HEK293T (cell line): ENCODE measurements at regions not wholly inside any gene's neighbourhood (a gene's known extent, or its start where the extent isn't known, plus 50 kb on each side); places are given as distances from the start of the nearest gene placed in this dataset.

Experiments used
- CTCF ChIA-PET: fragments of 350-600 bp; formaldehyde crosslinking; extraction: SDS; loops from one replicate; lab custom pipeline; 2021; ENCODE audit warnings: antibody characterized with exemption, inconsistent platforms; lab: Yijun Ruan, JAX
- POLR2A ChIA-PET: fragments of 350-600 bp; formaldehyde crosslinking; extraction: SDS; loops from one replicate; lab custom pipeline; 2020; ENCODE audit warnings: antibody characterized with exemption, inconsistent platforms; lab: Yijun Ruan, JAX
- DNase-seq: peaks from one replicate; pipeline ENCODE4 v3.0.0; 2012; ENCODE audit warnings: mixed read lengths; ENCODE audit errors: extremely low spot score
- ARNT ChIP-seq: fragments of 450-650 bp; IDR thresholded peaks from 2 replicates; pipeline ENCODE4 v1.6.1; 2017; ENCODE audit warnings: mild to moderate bottlenecking
- BHLHE40 ChIP-seq: fragments of 450-650 bp; IDR thresholded peaks from 2 replicates; pipeline ENCODE4 v1.6.1; 2016; ENCODE audit warnings: mild to moderate bottlenecking, moderate library complexity, borderline replicate concordance
- CTBP1 ChIP-seq: fragments of 450-650 bp; IDR thresholded peaks from 2 replicates; pipeline ENCODE4 v1.6.1; 2016; ENCODE audit warnings: borderline replicate concordance
- ELF4 ChIP-seq: fragments of 450-650 bp; IDR thresholded peaks from 2 replicates; pipeline ENCODE4 v1.6.1; 2017; ENCODE audit warnings: antibody characterized with exemption
- FOXA1 ChIP-seq: fragments of 450-650 bp; IDR thresholded peaks from 2 replicates; pipeline ENCODE4 v1.6.1; 2016; ENCODE audit warnings: mild to moderate bottlenecking
- FOXK2 ChIP-seq: fragments of 450-650 bp; IDR thresholded peaks from 2 replicates; pipeline ENCODE4 v1.6.1; 2016; ENCODE audit warnings: mild to moderate bottlenecking
- FOXM1 ChIP-seq: fragments of 450-650 bp; IDR thresholded peaks from 2 replicates; pipeline ENCODE4 v1.6.1; 2017; ENCODE audit warnings: mild to moderate bottlenecking, borderline replicate concordance
- HDGF ChIP-seq: fragments of 450-650 bp; IDR thresholded peaks from 2 replicates; pipeline ENCODE4 v1.6.1; 2017; ENCODE audit warnings: antibody characterized with exemption, borderline replicate concordance
- L3MBTL2 ChIP-seq: fragments of 450-650 bp; conservative IDR thresholded peaks from 2 replicates; pipeline ENCODE4 v1.6.1; 2016; ENCODE audit warnings: mild to moderate bottlenecking
- LEF1 ChIP-seq: fragments of 450-650 bp; IDR thresholded peaks from 2 replicates; pipeline ENCODE4 v1.6.1; 2017; ENCODE audit warnings: mild to moderate bottlenecking, borderline replicate concordance
- NFRKB ChIP-seq: fragments of 450-650 bp; IDR thresholded peaks from 2 replicates; pipeline ENCODE4 v1.6.1; 2016; ENCODE audit warnings: mild to moderate bottlenecking, moderate library complexity
- SP1 ChIP-seq: fragments of 450-650 bp; IDR thresholded peaks from 2 replicates; pipeline ENCODE4 v1.6.1; 2017
- SUZ12 ChIP-seq: fragments of 450-650 bp; IDR thresholded peaks from 2 replicates; pipeline ENCODE4 v1.6.1; 2016; ENCODE audit warnings: mild to moderate bottlenecking
- TARDBP ChIP-seq: fragments of 450-650 bp; IDR thresholded peaks from 2 replicates; pipeline ENCODE4 v1.6.1; 2016
- ZNF384 ChIP-seq: fragments of 450-650 bp; IDR thresholded peaks from 2 replicates; pipeline ENCODE4 v1.6.1; 2016
- TF ChIP-seq, protein P1 (sequence below): fragments of 450-650 bp; IDR thresholded peaks from 2 replicates; pipeline ENCODE4 v1.6.1; 2016

DNA sequence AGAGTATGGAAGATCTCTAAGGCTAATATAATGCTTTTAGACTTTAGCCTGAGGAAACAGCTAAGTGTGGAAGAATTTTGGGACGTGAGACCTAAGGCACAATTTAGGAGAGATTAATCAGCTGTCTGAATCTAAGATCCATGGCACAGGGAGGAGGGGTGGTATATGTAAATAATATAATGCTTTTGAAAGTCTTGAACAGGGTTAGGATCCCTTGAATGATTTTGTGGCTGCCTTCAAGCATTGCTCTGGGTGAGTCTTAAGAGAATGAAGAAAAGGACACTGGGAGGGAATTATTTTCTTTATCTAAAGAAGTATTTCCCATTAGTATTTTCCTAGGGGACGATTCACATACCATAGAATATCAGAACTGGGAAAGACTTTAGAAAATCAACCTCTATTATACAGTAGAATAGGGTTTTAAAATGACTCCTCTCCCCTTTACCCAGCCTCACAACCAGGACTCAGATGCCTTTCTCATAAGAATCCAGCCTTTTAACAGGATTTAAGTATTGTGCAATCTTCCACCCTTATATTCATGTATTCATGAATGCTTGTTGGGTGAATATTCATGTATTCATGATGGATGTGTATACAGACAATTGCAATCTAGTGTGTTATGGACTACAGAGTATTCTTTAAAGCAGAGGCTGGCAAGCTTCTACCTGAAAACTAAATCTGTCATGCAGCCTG is 664.2 kb upstream of the CPEB2 start:
- no peak for DNase-seq
- CTCF ChIA-PET: no interaction called here
- TF ChIP-seq SP1: no peak
- no peak for TF ChIP-seq ZNF384
- no peak for TF ChIP-seq SUZ12
- TF ChIP-seq TARDBP: no peak
- TF ChIP-seq, protein P1, sequence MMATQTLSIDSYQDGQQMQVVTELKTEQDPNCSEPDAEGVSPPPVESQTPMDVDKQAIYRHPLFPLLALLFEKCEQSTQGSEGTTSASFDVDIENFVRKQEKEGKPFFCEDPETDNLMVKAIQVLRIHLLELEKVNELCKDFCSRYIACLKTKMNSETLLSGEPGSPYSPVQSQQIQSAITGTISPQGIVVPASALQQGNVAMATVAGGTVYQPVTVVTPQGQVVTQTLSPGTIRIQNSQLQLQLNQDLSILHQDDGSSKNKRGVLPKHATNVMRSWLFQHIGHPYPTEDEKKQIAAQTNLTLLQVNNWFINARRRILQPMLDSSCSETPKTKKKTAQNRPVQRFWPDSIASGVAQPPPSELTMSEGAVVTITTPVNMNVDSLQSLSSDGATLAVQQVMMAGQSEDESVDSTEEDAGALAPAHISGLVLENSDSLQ: no peak
- no peak for TF ChIP-seq L3MBTL2
- no peak for TF ChIP-seq LEF1
- no peak for TF ChIP-seq FOXM1
- no peak for TF ChIP-seq NFRKB
- no peak for TF ChIP-seq BHLHE40
- POLR2A ChIA-PET: no interaction called here

DNA sequence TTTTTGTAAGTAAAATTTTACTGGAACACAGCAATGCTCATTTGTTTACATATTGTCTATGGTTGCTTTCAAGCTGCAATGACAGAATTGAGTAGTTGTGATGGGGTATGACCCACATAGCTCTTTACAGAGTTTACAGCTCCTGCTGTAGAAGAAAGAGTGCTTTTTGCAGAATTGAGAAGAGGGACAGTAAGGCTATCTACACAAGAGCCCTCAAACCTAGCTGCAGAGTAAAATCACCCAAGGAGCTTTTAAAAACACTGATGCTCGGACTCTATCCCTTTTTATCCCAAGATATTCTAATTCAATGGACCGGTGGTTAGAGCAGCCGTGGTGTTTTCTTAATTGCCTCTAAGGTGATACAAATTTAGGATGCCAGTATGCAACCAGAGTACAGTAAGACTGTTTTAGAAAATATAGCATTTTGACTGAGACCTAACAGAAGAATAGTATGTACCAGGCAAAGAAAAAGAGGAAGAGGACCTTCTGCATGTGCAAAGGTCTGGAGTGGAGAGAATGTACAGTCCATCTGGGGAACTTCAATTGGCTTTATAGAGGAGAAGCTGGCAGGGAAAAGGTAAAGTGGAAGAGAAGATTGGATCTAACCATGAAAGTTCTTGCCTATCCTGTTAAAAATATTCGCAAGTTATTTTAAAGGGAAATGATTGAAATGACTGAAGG is 663.6 kb upstream of the CPEB2 start:
- TF ChIP-seq FOXM1 (no peak), ZNF384 (no peak), BHLHE40 (no peak), FOXK2 (no peak), ARNT (no peak), TARDBP (no peak), SP1 (no peak), LEF1 (no peak), CTBP1 (no peak), L3MBTL2 (no peak)
- DNase-seq: no peak
- POLR2A ChIA-PET: no interaction called here
- CTCF ChIA-PET: no interaction called here

DNA sequence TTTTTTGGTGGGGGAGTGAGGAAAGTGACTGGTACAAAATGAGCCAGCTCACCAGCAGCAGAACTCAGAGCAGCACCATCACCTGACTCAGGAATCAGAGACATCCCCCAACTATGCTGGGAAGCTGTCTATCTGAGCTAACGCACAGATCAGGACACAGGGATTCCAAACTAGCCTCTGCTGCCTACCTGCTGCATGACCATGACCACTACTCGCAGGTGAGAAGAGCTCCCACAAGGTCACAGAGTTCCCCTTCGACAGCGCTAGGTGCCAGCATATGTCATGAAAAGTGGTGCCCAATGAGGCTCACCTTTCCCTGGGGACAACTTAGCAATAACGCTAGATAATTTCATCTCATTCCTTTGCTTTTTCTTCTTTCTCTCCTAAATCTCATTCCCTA is 662.6 kb upstream of the CPEB2 start:
- POLR2A ChIA-PET: no interaction called here
- TF ChIP-seq, protein P1: no peak
- TF ChIP-seq NFRKB: no peak
- TF ChIP-seq L3MBTL2: no peak
- TF ChIP-seq ARNT: no peak
- no peak for TF ChIP-seq FOXK2
- TF ChIP-seq ELF4: no peak
- TF ChIP-seq ZNF384: no peak
- no peak for TF ChIP-seq FOXA1
- TF ChIP-seq FOXM1: no peak
- TF ChIP-seq BHLHE40: no peak
- no peak for TF ChIP-seq SP1
- no peak for TF ChIP-seq TARDBP
- no peak for TF ChIP-seq CTBP1
- TF ChIP-seq HDGF: no peak
- DNase-seq: no peak
- CTCF ChIA-PET: no interaction called here

DNA sequence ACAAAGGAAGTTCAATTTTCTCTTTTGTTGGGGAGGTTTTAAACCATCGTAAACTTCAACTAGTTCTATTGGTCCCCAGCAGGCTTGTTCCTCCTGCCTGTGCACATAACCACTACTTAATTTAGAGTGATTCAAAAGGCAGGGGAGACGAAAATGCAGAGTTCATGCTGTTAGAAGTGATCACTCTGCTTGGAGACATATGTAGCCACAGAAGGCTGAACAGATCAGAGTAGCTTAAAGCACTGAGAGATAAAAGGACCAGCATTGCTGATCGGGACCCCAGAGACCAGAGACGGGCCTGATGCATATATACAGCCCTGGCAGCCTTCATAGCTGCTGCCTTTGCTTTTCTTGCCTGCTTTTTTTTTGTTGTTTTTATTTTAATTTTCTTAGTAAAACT is 662.0 kb upstream of the CPEB2 start:
- TF ChIP-seq FOXK2: no peak
- no peak for TF ChIP-seq ELF4
- no peak for TF ChIP-seq NFRKB
- no peak for TF ChIP-seq FOXM1
- no peak for TF ChIP-seq CTBP1
- TF ChIP-seq SUZ12: no peak
- no peak for TF ChIP-seq ZNF384
- TF ChIP-seq FOXA1: no peak
- TF ChIP-seq BHLHE40: no peak
- TF ChIP-seq LEF1: no peak
- ChIA-PET POLR2A (no interaction called here), CTCF (no interaction called here)
- DNase-seq: no peak

DNA sequence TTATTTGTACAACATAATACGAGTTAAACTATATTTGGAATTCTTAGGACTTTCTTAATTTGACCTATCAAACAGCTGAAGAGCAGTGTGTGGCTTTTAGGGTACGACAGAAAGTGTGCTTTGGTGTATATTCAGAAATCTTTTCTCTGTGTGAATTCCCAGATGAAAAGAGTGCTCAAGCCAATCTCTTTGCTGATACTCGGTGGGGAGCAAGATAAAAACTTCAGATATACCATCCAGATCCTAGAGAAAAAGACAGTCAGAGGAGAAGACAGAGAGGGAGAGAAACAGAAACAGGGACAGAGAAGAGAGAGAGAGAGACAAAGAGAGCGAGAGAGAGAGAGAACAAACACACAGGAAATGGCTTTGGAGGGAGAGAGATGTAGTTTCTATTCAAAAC is 658.3 kb upstream of the CPEB2 start:
- TF ChIP-seq, protein P1: no peak
- TF ChIP-seq LEF1 (no peak), FOXK2 (no peak), ELF4 (no peak), BHLHE40 (no peak), HDGF (no peak), ZNF384 (no peak), FOXM1 (no peak), NFRKB (no peak), TARDBP (no peak), CTBP1 (no peak), SP1 (no peak), SUZ12 (no peak), ARNT (no peak), FOXA1 (no peak), L3MBTL2 (no peak)
- no peak for DNase-seq
- CTCF ChIA-PET: no interaction called here
- POLR2A ChIA-PET: no interaction called here

DNA sequence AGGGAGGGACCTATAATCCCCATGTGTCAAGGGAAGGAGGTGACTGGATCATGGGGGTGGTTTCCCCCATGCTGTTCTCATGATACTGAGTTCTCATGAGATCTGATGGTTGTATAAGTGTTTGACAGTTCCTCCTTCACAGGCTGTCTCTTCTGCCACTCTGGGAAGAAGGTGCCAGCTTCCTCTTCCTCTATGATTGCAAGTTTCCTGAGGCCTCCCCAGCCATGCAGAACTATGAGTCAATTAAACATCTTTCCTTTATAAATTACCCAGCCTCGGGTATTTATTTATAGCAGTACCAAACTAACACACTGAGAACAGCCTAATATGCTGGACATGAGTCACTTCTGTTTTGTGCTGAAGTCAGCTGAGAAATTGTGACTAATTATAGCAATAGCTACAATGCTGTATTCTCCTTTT is 656.9 kb upstream of the CPEB2 start:
- TF ChIP-seq ZNF384 (no peak), FOXK2 (no peak), BHLHE40 (no peak), FOXM1 (no peak), CTBP1 (no peak), ELF4 (no peak), SP1 (no peak), L3MBTL2 (no peak)
- no peak for DNase-seq
- POLR2A ChIA-PET: no interaction called here
- CTCF ChIA-PET: no interaction called here
